ENCODE measurements at regions not wholly inside any gene's neighbourhood (a gene's known extent, or its start where the extent isn't known, plus 50 kb on each side); places are given as distances from the start of the nearest gene placed in this dataset.
A peak's percentile ranks its signal among the peaks of the same experiment; 100 is the strongest.
"Not testable (repeated sequence)": the region's sequence is repeated elsewhere in the genome, so short reads cannot be mapped to it uniquely, and the experiment has no call there.

DNA sequence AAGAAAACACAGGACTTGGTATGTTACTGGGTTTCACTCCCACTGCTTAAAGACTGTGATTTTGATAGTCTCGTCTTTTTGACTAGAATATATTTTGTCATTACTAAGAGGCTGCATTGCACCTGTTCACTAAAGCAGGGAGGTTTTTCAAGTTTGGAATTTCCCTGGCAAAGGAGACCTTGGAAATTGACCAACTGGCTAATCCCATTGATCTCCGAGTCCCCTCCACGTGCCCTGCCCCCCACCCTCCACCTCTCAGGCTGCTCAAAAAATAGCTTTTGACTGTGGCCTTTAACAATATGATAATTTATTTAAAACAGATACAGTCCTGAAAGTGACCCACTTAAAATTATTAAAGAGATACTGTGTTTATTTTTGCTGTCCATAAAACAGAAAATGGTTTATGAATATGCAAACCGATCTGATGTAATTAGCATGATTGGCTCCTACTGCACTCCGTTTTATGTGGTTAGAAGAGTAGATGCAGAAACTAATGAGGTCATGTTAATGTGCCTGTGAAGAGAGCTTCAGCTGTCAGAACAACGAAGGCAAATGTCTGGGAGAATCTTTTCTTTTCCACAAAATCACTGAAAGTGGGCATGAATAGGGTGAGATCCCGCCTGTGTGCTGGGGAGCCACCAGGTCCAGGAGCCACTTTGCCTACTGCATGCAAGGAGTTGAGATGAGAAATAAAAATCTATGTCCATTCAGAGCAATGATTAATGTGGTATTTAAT, 361.5 kb downstream of the RRAGC start:
- DNase-seq: no peak

DNA sequence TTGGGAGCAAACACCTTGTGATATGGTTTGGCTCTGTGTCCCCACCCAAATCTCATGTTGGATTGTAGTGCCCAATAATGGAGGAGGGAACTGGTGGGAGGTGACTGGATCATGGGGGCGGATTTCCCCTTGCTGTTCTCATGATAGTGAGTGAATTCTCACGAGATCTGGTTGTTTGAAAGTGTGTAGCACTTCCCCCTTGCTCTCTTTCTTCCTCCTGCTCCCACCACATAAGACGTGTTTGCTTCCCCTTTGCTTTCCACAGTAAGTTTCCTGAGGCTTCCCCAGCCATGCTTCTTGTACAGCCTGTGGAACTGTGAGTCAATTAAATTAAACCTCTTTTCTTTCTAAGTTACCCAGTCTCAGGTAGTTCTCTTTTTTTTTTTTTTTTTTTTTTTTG, 366.3 kb downstream of the RRAGC start:
- DNase-seq: peak; percentile 13

DNA sequence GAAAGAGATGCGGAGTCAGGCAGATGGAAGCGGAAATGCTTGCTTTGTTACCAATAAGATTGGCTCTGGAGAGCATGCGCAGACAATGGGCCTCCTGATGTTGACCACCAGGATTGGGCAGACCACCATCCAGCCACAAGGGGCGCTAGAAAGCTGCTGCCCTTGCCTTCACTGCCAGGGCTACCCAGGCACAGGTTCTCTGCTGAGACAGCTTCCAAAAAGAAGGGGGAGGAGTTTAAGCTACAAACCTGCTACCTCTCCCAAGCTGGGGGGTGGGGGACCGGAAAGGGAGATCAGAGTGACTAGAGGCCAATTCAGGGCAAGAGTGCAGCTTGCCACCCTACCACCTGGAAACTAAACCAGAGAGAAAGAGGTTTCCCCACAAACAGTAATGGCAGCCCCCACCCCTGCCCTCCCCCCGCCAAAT, 369.7 kb downstream of the RRAGC start:
- peak; percentile 37 for DNase-seq

DNA sequence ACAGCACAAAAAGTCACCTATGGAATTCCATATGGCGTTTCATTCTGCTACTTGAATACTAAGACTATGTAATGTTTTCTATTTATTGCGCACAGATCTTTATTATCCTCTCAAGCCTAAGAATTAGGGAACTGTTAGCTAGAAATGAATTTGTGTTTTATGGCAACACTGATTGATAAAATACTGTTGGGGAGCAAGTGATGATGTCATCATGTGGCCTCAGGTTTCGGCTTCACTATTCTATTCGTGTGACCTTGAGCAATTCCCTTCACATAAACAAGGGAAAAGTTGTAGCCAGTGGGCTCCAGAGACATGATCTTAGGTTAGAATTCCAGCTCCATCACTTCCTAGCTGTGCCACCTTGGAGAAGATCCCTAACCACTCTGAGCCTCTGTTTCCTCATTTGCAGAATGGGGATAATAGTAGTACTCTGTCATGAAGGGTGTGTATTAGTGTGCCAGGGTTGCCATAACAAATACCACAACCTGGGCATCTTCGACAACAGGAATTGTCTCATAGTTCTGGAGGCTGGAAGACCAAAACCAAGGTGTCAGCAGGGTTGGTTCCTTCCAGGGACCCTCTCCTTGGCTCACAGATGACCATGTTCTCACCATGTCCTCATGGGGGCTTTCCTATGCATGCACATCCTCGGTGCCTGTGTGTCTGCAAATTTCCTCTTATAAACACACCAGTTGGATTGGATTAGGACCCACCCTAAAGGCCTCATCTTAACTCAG, 371.2 kb downstream of the RRAGC start:
- no peak for DNase-seq

DNA sequence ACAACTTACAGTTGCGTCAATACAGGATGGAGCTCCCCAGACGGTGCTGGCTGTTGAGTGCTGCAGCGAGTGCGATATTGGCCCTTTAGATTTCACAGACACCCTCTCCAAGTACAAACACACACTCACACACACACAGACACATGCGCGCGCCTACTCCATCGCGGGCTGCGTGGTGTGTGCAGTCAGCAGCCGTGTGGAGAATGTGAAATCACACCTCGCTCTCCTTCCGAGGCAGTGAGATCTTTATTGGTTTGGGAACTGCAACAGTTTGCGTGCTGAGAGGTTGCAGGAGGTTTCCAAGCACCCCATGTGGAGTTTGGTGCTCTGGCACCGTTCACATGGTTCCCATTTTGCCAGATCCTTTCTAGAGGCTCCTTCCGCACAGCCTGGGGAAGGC, 372.2 kb downstream of the RRAGC start:
- DNase-seq: no peak

DNA sequence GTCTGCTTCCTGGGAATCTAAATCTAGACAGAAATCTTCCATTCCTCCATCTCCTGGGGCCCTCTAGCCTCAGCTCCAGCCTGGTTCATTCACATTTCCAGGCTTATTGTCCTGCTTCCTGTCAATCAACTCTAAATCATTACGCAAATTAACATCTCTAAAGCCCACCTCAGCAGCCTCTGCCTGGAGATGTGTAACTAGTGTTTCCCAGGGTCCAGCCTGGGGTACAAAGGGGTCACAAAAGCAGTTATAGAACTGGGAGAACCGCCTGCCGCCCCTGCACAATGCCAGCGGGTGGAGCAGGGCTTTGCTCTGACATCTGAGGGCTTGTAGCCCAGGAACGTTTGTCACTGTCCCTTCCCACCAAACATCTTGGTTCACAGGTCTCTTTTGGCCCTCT, 373.5 kb downstream of the RRAGC start:
- DNase-seq: no peak

DNA sequence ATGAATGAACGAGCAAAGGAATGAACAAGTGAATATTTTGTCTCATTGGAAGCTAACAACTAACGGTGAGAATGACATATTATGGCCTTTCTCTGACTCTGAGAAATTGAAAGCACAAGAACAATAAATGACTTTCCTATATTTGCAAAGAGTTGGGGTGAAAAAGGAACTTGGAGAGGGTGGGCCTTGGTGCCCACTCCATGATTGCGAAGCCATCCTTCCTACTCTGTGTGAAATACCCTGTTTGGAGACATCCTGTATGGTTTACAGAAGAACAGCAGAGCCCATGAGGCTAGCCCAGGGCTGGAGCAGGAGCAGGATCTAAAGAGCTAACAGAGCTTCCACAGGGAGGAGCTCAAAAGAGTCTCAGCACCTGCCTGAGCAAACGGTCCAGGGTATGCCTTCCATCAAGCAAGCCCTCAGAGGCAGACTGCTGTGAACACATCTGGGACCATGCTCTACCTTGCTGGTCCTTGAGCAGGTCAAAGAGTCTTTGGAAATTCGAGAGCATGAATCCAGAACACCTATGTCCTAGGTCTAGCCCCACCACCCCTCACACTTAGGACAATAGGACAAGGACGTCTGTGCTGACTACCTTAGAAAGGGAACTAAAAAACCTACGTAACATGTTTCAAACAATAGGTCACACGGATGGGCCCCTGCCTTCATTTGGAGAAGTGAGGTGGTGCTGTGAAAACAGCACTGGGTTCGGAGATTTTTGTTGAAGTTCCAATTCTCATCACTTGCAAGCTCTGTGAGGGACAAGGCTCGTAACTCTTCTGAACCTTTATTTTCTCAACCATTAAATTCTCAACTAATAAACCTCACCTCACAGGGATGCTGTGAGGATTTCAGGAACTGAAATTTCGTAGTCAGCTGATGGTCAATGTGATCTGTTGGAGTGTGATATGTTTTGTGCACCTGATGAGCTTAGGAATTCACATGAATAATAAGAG, 377.4 kb downstream of the RRAGC start:
- no peak for DNase-seq

DNA sequence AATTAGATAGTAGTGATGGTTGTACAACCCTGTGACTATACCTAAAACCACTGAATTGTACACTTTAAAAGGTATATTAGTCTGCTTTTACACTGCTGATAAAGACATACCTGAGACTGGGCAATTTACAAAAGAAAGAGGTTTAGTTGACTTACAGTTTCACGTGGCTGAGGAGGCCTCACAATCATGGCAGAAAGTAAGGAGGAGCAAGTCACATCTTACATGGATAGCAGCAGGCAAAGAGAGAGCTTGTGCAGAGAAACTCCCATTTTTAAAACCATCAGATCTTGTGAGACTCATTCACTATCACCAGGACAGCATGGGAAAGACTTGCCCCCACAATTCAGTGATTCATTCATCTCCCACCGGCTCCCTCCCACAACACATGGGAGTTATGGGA, 379.9 kb downstream of the RRAGC start:
- DNase-seq: not testable (repeated sequence)

DNA sequence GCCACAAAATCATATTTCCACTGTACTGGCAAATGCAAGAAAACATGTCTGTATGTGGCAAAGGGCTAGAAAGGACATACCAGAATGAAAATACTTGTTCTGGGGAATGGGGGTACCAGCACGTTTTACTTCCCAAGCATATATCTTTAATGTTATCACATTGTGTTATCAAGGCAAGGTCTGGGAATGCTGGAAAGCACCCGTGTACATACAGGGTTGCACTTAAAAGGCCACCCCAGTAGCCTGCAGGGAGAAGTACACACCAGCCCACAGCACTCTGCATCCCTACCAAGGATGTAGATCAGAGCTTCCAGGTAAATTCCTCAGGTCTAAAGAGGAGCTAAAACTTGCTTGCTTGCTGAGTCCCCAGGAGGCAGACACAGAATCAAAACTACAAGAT, 381.8 kb downstream of the RRAGC start:
- no peak for DNase-seq

DNA sequence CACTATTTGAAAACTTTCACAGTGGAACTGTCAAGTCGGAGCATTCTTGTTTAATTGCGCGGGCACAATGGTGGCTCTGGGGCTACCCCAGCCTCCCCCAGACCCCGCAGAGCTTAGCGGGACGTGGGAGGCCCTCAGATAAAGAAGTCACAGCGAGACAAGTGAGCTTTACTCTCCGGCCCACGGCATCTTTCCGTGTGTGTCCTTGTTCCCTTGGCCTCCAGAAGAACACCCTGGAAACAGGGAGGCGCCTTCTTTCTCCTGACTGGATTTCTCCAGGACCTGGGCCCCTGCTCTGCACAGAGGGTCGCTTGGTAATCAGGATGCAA, 382.8 kb downstream of the RRAGC start:
- DNase-seq: no peak

DNA sequence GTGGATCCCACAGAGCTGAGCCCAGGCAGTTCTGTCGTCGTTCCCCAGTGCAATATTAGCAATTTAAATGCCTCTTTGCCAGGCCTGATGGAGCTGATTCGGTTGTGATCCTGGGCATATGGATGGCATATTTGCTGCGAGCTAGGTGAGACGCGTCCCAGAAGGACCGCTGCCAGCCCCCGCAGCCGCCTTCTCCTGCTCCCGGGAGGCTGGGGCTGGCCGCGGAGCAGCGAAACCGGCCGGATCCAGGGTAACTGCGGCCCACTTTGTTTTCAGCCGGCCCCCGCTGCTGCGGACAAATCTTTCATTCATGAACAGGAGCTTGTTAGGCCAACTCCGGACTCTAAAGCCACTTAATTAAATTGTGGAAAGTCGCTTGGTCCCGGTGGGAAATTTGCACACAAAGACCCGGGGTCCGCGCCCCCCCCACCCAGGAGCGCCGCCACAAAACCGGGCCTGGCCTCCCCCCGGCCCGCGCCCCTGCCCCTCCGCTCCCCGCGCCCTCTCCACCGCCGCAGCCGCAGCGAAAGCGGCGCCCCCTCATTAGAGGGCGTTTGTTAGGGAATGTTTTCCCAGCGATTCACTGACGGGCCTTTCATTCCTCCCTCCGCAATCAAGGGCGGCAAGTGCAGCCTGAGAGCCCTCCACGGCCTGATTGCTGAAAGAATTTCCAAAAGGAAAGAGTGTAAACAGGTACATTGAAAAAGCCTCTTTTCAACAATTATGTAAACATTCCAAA, 383.3 kb downstream of the RRAGC start:
- no peak for DNase-seq

DNA sequence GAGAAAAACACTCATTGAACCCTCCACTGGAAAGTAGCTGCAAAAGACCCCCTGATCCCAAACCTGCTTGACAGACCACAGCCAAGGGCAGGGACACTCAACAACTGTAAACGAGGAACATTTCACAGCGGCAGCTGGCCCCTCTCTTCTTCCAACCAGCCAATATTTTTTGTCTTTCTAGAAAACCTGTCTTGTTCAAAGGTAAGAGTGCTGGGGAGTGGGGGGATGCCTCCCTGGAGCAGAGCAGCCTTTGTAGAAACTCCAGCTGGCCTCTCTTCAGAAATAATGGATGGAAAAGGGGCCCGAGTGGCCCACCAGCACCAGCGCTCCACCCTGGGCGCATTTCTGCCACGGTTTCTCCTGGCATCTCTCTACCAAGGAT, 384.0 kb downstream of the RRAGC start:
- no peak for DNase-seq

DNA sequence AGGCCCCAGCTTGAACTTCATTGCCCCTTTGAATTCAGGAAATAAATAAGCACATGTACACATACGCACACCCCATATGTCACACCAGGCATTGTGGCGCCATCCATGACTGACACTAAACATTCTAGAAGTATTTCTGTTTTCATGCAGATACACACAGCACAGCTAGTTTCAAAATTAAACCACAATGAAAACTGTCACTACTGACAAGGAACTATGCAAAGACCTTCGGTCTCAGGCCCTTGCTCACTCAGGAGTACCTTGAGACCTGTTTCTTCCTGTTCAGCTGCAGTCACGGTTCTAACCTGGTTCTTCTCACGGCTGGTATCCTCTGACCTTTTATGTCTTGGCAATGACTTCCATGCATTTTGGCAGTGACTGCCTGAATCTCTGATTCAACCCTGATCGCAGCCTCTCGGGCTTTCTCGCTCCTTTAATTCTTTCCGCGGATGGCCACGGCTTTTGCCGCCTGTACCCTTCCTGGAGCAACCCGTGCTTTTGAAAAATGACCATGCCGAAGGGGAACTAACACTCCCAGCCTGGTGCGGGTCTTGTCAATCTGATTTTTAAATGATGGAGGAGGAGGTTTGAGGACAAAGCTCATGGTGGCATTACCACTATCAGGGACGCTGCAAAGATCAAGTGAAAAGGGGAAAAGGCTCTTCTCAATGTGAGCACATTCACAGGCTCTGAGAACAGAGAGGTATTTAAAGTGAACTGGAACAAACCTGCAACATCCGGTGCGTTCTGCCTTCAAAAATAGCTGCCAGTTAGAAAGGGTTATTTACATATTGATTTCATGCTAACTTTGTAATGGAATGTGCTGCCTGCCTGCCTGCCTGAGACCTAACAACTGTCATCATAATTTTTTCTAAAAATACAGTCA, 384.6 kb downstream of the RRAGC start:
- DNase-seq: no peak

DNA sequence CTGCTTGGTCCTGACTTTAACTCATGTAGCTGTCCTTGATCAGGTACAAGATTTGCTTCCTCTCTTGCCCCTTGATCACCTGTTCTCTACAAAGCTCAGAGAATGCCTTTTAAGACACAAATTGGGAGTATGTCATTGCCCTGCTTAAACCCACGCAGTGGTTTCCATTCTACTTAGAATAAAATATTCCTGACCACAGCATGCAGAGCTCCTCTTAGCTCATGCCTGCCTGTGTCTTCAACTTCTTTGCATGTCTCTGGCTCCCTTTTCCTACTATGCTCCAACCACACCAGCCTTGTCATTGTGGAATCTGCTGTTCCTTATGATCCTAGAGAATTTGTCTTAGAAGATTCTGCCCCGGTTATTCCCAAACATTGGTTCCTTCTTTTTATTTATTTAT, 393.1 kb downstream of the RRAGC start:
- no peak for DNase-seq

DNA sequence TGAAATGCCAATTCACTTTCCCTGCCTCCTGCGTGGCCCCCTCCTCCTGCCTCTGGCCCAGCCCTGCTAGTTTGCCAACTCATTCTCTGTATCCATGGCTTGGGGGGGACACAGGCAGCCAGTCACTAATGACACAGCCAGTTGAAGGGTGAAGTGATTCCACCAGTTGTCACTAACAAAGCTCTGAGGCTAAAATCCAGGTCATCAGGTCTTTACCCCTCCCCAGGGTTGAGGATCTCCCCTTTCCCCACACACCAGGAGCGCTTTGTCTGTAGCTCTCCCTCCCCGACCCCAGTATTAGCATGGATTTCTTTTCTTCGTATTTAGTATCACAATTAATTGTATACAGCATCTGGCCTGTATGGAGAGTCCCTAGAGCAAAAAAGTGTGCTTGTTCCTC, 394.1 kb downstream of the RRAGC start:
- DNase-seq: no peak

DNA sequence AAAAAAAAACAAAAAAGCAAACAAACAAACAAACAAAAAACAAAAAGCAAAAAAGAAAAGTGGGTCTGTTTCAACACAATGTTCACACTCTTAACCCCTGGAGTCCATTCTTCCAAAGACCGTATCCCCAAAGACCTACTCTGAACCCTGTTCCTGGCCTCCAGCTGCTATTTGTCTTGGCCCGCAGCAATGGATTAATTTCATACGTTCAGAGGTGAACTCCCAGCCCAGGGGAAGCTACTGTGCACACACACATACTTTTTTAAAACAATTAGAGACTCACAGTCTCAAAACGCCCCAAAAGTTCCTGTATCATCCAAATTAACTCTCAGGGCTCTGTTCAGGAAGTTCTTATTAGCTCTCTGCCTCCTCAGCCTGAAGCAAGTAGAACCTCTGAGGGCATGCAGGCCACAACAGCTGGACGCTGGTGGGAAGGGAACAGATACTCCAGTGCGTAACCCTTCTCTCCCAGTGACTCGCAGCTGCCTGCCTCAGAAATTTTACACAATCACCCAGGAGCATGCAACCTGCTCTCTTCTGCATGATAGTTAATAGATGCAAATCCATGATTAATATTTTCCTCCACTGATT, 395.4 kb downstream of the RRAGC start:
- DNase-seq: no peak

DNA sequence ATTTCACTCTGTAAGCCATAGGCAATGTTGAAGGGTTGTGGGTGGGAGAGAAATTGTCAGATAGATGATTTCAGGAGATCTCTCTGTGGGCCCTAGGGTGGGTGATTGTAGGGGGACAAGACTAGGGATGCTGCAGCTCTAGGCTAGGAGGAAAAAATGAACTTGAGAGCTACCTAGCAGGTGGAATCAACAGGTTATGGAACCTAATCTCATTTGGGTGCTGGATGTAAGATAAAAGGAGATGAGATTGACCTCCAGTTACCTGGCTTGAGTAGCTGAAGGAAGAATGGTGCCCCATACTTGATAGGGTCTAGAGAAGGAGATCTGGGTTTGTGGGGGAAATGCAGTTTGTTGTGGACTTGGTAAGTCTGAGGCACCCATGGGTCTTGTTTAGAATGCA, 396.5 kb downstream of the RRAGC start:
- DNase-seq: no peak

DNA sequence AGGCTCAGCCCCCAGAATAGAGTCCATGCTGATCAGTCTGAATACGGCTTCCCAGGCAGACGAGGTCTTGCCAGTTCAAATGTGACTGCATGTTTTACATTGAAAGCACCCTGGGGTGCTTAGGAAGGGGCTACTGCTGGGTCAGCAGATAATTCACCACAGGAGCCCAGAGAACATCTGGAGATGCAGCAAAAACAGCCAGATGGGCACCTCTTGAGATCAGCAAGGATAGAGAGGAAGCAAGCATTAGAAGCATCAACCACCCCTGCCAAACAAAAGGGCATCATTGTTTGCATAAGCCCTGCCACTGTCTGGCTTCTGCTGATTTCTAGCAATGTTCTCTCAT, 403.1 kb downstream of the RRAGC start:
- no peak for DNase-seq

DNA sequence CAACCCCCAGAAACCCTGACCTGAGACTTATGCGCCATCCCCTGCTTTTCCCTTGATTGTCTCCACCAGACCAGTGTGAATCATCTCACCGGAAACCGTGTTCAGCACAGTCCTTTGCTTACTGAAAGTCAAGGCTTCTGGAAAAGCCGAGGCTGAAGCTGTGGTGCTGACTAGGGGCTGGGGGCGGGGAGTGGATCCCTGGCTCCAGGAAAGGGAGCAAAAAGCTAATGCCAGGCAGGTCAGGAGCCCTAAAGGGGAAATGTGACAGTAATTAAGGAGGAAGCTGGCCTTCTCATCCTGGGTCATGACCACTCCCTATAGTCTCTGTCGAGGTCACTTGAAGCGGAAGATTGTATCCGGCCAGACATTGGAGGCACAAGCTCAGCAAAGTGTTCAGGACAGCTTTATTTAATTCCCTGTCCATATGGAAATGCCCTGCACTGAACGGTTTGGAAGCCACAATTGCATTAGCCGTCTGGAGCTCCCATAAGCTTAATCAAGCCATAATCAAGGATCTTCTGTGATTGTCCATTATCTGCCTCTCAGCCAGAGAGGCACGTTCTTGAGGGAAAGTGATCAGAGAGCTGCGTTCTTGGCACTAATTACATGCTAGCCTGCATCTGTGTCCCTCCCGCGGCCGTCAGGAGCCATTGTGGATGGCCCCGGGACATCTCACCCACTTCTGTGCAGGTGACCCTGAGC, 403.6 kb downstream of the RRAGC start:
- DNase-seq: no peak

DNA sequence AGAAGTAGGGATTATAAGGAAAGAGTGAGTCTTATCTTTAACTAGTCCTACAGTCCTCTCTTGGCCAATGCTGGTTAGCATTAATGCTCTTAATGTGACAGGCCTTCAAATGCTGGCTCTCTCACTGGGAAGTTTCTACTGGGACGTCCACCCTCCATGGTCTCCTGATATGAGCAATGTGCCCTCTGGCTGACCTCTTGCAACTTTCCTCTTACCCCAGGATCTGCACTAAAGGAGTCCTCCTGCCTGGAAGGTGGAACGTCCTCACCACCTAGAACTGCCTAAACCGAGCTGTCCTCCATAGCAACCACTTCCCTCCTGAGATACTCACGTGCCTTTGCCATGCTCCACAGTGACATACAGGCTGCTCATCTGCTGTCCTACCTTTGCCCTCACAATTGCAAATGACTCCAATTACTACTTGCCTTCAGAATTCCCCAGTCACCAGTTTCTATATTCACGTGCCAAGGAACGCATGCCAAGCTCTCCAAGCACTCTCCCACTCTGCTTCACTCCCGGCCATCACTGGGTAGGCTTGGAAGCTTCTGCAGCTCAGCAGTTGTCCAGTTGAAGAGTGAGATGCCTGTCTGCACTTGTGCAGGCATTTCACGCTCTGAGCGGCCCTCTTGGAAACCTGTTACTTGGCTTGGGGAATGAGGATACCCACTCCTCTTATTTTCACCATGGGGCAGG, 404.7 kb downstream of the RRAGC start:
- DNase-seq: no peak
